ENCODE measurements at regions not wholly inside any gene's neighbourhood (a gene's known extent, or its start where the extent isn't known, plus 50 kb on each side); places are given as distances from the start of the nearest gene placed in this dataset.

GRCh38 chr6:141486942-141487341 lies 645.8 kb upstream of the GJE1 start:
- Histone ChIP-seq H3K4me3 (no peak overlapping the region), H3K9me3 (no peaks in the 10 kb centered on the region), H3K27ac (no peak overlapping the region), H3K36me3 (no peaks in the 10 kb centered on the region), H3K27me3 (no peaks in the 10 kb centered on the region), H3K4me1 (peaks cover 0 to 7% (median 0%) of the 10 kb centered on the region in 3 donors)
- TF ChIP-seq, protein P1, sequence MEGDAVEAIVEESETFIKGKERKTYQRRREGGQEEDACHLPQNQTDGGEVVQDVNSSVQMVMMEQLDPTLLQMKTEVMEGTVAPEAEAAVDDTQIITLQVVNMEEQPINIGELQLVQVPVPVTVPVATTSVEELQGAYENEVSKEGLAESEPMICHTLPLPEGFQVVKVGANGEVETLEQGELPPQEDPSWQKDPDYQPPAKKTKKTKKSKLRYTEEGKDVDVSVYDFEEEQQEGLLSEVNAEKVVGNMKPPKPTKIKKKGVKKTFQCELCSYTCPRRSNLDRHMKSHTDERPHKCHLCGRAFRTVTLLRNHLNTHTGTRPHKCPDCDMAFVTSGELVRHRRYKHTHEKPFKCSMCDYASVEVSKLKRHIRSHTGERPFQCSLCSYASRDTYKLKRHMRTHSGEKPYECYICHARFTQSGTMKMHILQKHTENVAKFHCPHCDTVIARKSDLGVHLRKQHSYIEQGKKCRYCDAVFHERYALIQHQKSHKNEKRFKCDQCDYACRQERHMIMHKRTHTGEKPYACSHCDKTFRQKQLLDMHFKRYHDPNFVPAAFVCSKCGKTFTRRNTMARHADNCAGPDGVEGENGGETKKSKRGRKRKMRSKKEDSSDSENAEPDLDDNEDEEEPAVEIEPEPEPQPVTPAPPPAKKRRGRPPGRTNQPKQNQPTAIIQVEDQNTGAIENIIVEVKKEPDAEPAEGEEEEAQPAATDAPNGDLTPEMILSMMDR (IDR thresholded peaks at IDR 0.05) = no peak
- no peak for TF ChIP-seq POLR2A (IDR thresholded peaks at IDR 0.05)
- no peak for TF ChIP-seq POLR2AphosphoS5 (IDR thresholded peaks at IDR 0.05)
- TF ChIP-seq EP300 (IDR thresholded peaks at IDR 0.05) = no peak
- 49 to 59% methylated on average over 3 of the region's 3 CpGs for WGBS, 2 donors (ENCODE audit: low coverage in 1 of 2)
- ATAC-seq = no peak

DNA sequence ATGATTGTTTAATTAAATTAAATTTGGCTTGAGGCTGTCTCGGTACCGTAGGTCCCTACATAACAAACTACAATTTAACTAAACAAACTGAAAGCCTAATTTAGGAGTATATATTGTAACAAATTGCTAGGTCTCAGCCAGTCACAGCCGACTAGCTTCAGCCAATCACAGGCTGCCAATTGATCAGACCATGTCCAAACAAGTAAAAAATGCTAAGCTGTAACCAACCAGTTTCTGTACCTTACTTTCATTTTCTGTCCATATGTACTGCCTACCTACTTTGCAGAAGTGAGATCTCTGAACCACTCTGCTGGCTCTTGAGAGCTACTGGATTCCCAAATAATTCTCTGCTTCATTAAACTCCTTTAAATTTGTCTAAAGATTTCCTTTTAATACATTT lies 648.0 kb upstream of the GJE1 start:
- peaks cover 0 to 7% (median 0%) of the 10 kb centered on the region in 3 donors for H3K4me1 ChIP-seq
- 71 to 77% methylated on average over 3 of the region's 3 CpGs for WGBS, 2 donors (ENCODE audit: low coverage in 1 of 2)
- no peak for ATAC-seq

DNA sequence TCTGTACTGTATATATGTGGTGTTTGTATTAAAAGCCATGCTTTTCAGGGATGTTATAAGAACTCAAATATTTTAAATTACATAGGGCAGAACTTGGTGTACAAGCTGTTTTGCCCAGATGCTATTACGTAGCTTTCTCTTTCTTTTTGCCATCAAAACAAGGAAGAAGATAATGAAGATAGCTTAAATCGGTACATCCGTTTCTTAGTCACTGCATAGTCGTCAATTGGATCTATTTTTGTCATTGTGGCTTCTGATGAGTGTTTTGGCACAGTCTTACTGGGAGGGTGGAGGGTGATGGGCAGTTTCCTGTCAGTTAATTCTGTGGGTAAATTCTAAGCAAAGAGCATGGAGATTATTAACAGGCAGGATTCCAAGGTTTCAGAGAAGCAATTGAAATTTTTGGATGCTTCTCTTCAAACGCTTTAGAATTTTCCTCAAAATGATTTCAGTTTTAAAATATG lies 649.1 kb upstream of the GJE1 start:
- no peaks in the 10 kb centered on the region for H3K9me3 ChIP-seq
- TF ChIP-seq, protein P1 (IDR thresholded peaks at IDR 0.05) = no peak
- TF ChIP-seq POLR2AphosphoS5 (IDR thresholded peaks at IDR 0.05) (no peak), POLR2A (IDR thresholded peaks at IDR 0.05) (no peak), EP300 (IDR thresholded peaks at IDR 0.05) (no peak)
- peak overlapping the region in 2 of 4 donors; percentile 5 to 6 for H3K27ac ChIP-seq
- peaks cover 0 to 7% (median 0%) of the 10 kb centered on the region in 3 donors for H3K4me1 ChIP-seq
- peak overlapping the region in 1 of 2 donors; percentile 18 for H3K4me3 ChIP-seq
- 1 to 35% methylated on average over 5 of the region's 5 CpGs for WGBS, 2 donors (ENCODE audit: low coverage in 1 of 2)
- no peaks in the 10 kb centered on the region for H3K36me3 ChIP-seq
- peak; percentile 39 for ATAC-seq
- H3K27me3 ChIP-seq = no peaks in the 10 kb centered on the region

More for the DNA sequence above, 648.0 kb upstream of the GJE1 start:
- no peaks in the 10 kb centered on the region for H3K9me3 ChIP-seq
- no peak overlapping the region for H3K27ac ChIP-seq
- no peaks in the 10 kb centered on the region for H3K27me3 ChIP-seq
- TF ChIP-seq POLR2A (IDR thresholded peaks at IDR 0.05) (no peak), EP300 (IDR thresholded peaks at IDR 0.05) (no peak), POLR2AphosphoS5 (IDR thresholded peaks at IDR 0.05) (no peak)
- TF ChIP-seq, protein P1 (IDR thresholded peaks at IDR 0.05) = no peak
- H3K36me3 ChIP-seq = no peaks in the 10 kb centered on the region
- H3K4me3 ChIP-seq = no peak overlapping the region

DNA sequence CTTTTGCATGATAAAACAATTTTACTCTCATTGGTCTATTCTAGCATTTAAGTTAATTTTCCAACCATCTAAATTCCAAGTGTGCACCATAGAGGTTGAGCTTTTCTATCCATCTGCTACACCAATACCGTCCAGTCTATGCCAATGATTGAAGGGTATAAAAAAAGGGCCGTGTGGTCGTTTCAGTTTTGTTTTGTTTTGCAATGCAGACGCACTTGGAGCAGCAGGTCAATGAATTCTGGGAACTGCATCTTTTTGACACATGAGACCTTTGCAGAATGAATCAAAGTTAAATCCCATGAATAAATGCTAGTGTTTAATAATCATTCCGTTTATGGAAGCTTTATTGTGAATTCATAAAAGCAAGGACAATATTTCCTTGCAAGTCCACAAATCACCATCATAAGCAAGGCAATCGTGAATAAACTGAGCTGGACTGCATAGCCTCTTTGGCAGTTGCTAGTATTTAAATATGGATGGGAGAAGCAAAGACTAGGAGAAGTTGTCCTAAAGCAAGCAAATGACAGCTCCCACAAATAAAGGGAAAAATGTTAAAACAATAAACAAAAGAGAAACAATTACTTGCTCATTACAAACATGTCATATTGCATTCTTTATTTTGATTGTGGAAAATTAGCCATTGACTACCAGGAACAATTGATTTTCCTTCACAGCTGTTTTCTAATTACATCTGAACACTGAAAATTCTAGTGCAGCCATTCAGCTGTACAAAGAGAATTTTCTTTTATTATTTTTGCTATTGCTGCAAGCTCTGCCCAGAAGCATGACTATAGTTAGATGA lies 649.7 kb upstream of the GJE1 start:
- H3K27ac ChIP-seq = peak overlapping the region in 2 of 4 donors; percentile 5 to 6
- TF ChIP-seq POLR2AphosphoS5 (IDR thresholded peaks at IDR 0.05) = no peak
- no peak for TF ChIP-seq POLR2A (IDR thresholded peaks at IDR 0.05)
- TF ChIP-seq, protein P1 (IDR thresholded peaks at IDR 0.05) = no peak
- TF ChIP-seq EP300 (IDR thresholded peaks at IDR 0.05) = no peak
- ATAC-seq = no peak

DNA sequence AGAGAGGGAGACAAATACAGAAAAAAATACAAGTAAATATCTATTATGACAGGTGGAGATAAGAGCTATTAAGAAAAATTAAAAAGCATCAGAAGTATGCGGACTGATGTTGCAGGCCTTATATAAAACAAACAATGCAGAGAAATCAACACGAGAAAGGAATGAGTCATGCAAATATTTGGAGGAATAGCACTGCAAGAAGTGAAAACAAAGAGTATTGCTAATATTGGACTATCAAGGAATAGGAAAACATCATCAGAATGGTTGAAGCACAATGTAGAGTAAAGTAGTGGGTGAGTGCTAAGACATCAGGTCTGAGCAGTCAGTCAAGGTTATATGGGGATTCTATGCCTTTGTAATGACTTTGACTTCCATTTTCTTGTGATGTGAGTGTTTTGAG lies 657.5 kb upstream of the GJE1 start:
- Histone ChIP-seq H3K4me1 (no peaks in the 10 kb centered on the region), H3K9me3 (no peaks in the 10 kb centered on the region), H3K27ac (no peak overlapping the region), H3K36me3 (no peaks in the 10 kb centered on the region), H3K4me3 (no peak overlapping the region), H3K27me3 (no peaks in the 10 kb centered on the region)
- TF ChIP-seq POLR2AphosphoS5 (IDR thresholded peaks at IDR 0.05) (no peak), POLR2A (IDR thresholded peaks at IDR 0.05) (no peak), EP300 (IDR thresholded peaks at IDR 0.05) (no peak)
- TF ChIP-seq, protein P1 (IDR thresholded peaks at IDR 0.05) = no peak
- WGBS, 2 donors (ENCODE audit: low coverage in 1 of 2) = 79% methylated on average over 2 of the region's 2 CpGs; no CpG with 5 or more reads in 1 of the 2 donors
- ATAC-seq = no peak

More for the DNA sequence above, 649.7 kb upstream of the GJE1 start:
- Histone ChIP-seq H3K9me3 (no peaks in the 10 kb centered on the region), H3K4me3 (peak overlapping the region in 1 of 2 donors; percentile 18), H3K36me3 (no peaks in the 10 kb centered on the region), H3K27me3 (no peaks in the 10 kb centered on the region), H3K4me1 (peaks cover 0 to 7% (median 0%) of the 10 kb centered on the region in 3 donors)
- WGBS, 2 donors (ENCODE audit: low coverage in 1 of 2) = 39 to 47% methylated on average over 5 of the region's 6 CpGs
